Spleen (tissue), 7 donors: ENCODE measurements at regions not wholly inside any gene's neighbourhood (a gene's known extent, or its start where the extent isn't known, plus 50 kb on each side); places are given as distances from the start of the nearest gene placed in this dataset.

Source experiments
- POLR2A ChIP-seq, 3 donors: fragments of 450-650 bp; IDR thresholded peaks; one replicate each; pipeline ENCODE4 v1.5.1; 2017; ENCODE audit warnings: antibody characterized with exemption in 3 of 3, mild to moderate bottlenecking in 1 of 3
- POLR2AphosphoS5 ChIP-seq, 3 donors: sonication (generic); formaldehyde crosslinking; IDR thresholded peaks; one replicate each; pipeline ENCODE4 v1.5.1; 2017; ENCODE audit warnings: antibody characterized with exemption in 3 of 3
- TF ChIP-seq, protein P1 (sequence below), 11 experiments: fragments of 200-600 bp in 7 of 11; fragments of 450-650 bp in 4 of 11; sonication (generic) in 4 of 11; IDR thresholded peaks in 8 of 11; conservative IDR thresholded peaks in 3 of 11; 1 replicate in 7 of 11; 2 replicates in 4 of 11; pipeline versions ENCODE4 v1.4.0 to v1.8.0; 2016 to 2021; ENCODE audit warnings: antibody characterized with exemption in 11 of 11, inconsistent platforms in 4 of 11, mild to moderate bottlenecking in 1 of 11
- donor health status: DM: no; HTN: no; CAD: no; lungs with moderate emphysema.
- donor health status: DM: no; HTN: no; CAD: no.
- donor health status: DM: no; HTN: no; CAD: no.

GRCh38 chr9:80185112-80185738 is 613.5 kb downstream of the TLE4 start:
- TF ChIP-seq, protein P1, sequence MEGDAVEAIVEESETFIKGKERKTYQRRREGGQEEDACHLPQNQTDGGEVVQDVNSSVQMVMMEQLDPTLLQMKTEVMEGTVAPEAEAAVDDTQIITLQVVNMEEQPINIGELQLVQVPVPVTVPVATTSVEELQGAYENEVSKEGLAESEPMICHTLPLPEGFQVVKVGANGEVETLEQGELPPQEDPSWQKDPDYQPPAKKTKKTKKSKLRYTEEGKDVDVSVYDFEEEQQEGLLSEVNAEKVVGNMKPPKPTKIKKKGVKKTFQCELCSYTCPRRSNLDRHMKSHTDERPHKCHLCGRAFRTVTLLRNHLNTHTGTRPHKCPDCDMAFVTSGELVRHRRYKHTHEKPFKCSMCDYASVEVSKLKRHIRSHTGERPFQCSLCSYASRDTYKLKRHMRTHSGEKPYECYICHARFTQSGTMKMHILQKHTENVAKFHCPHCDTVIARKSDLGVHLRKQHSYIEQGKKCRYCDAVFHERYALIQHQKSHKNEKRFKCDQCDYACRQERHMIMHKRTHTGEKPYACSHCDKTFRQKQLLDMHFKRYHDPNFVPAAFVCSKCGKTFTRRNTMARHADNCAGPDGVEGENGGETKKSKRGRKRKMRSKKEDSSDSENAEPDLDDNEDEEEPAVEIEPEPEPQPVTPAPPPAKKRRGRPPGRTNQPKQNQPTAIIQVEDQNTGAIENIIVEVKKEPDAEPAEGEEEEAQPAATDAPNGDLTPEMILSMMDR (IDR thresholded peaks at IDR 0.05 in 8 of 11, conservative IDR thresholded peaks at IDR 0.05 in 3 of 11): no peak
- TF ChIP-seq POLR2A (IDR thresholded peaks at IDR 0.05) (no peak), POLR2AphosphoS5 (IDR thresholded peaks at IDR 0.05) (no peak)
